ENCODE measurements at regions not wholly inside any gene's neighbourhood (a gene's known extent, or its start where the extent isn't known, plus 50 kb on each side); places are given as distances from the start of the nearest gene placed in this dataset.

DNA sequence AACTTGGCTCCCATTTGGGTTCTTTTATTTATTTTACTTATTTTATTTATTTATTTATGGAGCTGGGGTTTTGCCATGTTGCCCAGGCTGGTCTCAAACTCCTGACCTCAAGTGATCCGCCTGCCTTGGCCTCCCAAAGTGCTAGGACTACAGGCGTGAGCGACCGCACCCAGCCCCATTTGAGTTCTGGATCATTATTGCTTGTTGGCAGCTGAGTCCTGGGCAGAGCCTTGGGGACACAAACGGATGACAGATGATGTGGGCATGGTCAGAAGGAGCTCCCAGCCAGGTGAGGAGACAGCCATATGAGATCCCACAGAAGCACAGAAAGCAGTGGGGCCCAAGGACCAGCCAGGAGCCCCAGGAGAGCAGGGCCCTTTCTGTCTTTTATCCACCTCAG lies 254.0 kb downstream of the MATN1 start:
- H3K27ac ChIP-seq (ENCODE audit: insufficient read depth, low read length, poor library complexity, severe bottlenecking): no peak overlapping the region
- no peaks in the 10 kb centered on the region for H3K27me3 ChIP-seq (replicated peaks; ENCODE audit: control insufficient read depth, insufficient read depth, low read length, poor library complexity, severe bottlenecking)
- no peaks in the 10 kb centered on the region for H3K4me1 ChIP-seq (ENCODE audit: control insufficient read depth, insufficient read depth, low read length, poor library complexity, severe bottlenecking)
- no peaks in the 10 kb centered on the region for H3K9me3 ChIP-seq (ENCODE audit: control insufficient read depth, low read length)
- H3K4me3 ChIP-seq (ENCODE audit: insufficient read depth, low read depth, low read length, poor library complexity, severe bottlenecking): no peak overlapping the region
- no peak for DNase-seq
- no peaks in the 10 kb centered on the region for H3K36me3 ChIP-seq (ENCODE audit: control insufficient read depth, insufficient read depth, low read length)

- Histone ChIP-seq H3K27ac (ENCODE audit: insufficient read depth, low read length, poor library complexity, severe bottlenecking) (no peak overlapping the region), H3K27me3 (replicated peaks; ENCODE audit: control insufficient read depth, insufficient read depth, low read length, poor library complexity, severe bottlenecking) (no peaks in the 10 kb centered on the region), H3K4me1 (ENCODE audit: control insufficient read depth, insufficient read depth, low read length, poor library complexity, severe bottlenecking) (no peaks in the 10 kb centered on the region), H3K4me3 (ENCODE audit: insufficient read depth, low read depth, low read length, poor library complexity, severe bottlenecking) (no peak overlapping the region), H3K36me3 (ENCODE audit: control insufficient read depth, insufficient read depth, low read length) (no peaks in the 10 kb centered on the region), H3K9me3 (ENCODE audit: control insufficient read depth, low read length) (no peaks in the 10 kb centered on the region)
- DNase-seq: no peak
These were observed 256.3 kb downstream of the MATN1 start for GRCh38 chr1:30467101-30467500.

DNA sequence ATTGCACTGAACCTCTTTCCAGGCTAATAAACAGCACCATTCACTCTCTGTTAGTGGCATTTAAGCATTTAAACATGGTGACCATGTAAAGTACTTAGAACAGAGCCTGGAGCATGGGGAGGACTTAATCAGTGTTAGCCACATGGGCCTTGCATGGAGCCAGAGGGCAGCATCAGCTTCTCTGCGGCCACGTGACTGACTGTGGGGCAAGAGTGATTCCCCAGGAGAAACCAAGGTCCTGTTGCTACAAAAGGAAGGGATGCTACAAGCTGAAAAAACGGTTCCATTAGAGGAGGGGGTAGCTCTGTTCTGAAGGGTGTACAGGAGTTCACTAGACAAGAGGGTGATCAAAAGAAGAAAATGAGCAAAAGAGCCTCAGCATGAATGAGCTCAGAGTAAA lies 256.8 kb downstream of the MATN1 start:
- no peaks in the 10 kb centered on the region for H3K36me3 ChIP-seq (ENCODE audit: control insufficient read depth, insufficient read depth, low read length)
- H3K27me3 ChIP-seq (replicated peaks; ENCODE audit: control insufficient read depth, insufficient read depth, low read length, poor library complexity, severe bottlenecking): no peaks in the 10 kb centered on the region
- no peak for DNase-seq

GRCh38 chr1:30466026-30466425 lies 257.4 kb downstream of the MATN1 start:
- no peaks in the 10 kb centered on the region for H3K9me3 ChIP-seq (ENCODE audit: control insufficient read depth, low read length)
- H3K27ac ChIP-seq (ENCODE audit: insufficient read depth, low read length, poor library complexity, severe bottlenecking): no peak overlapping the region
- no peaks in the 10 kb centered on the region for H3K4me1 ChIP-seq (ENCODE audit: control insufficient read depth, insufficient read depth, low read length, poor library complexity, severe bottlenecking)
- no peak overlapping the region for H3K4me3 ChIP-seq (ENCODE audit: insufficient read depth, low read depth, low read length, poor library complexity, severe bottlenecking)
- no peak for DNase-seq
- H3K36me3 ChIP-seq (ENCODE audit: control insufficient read depth, insufficient read depth, low read length): no peaks in the 10 kb centered on the region
- H3K27me3 ChIP-seq (replicated peaks; ENCODE audit: control insufficient read depth, insufficient read depth, low read length, poor library complexity, severe bottlenecking): no peaks in the 10 kb centered on the region

More for the DNA sequence above, 256.8 kb downstream of the MATN1 start:
- no peak overlapping the region for H3K27ac ChIP-seq (ENCODE audit: insufficient read depth, low read length, poor library complexity, severe bottlenecking)
- H3K4me1 ChIP-seq (ENCODE audit: control insufficient read depth, insufficient read depth, low read length, poor library complexity, severe bottlenecking): no peaks in the 10 kb centered on the region
- no peak overlapping the region for H3K4me3 ChIP-seq (ENCODE audit: insufficient read depth, low read depth, low read length, poor library complexity, severe bottlenecking)
- H3K9me3 ChIP-seq (ENCODE audit: control insufficient read depth, low read length): no peaks in the 10 kb centered on the region

- H3K27me3 ChIP-seq (replicated peaks; ENCODE audit: control insufficient read depth, insufficient read depth, low read length, poor library complexity, severe bottlenecking): no peaks in the 10 kb centered on the region
- DNase-seq: no peak
- H3K27ac ChIP-seq (ENCODE audit: insufficient read depth, low read length, poor library complexity, severe bottlenecking): no peak overlapping the region
- H3K9me3 ChIP-seq (ENCODE audit: control insufficient read depth, low read length): no peaks in the 10 kb centered on the region
- no peaks in the 10 kb centered on the region for H3K4me1 ChIP-seq (ENCODE audit: control insufficient read depth, insufficient read depth, low read length, poor library complexity, severe bottlenecking)
- H3K4me3 ChIP-seq (ENCODE audit: insufficient read depth, low read depth, low read length, poor library complexity, severe bottlenecking): no peak overlapping the region
- H3K36me3 ChIP-seq (ENCODE audit: control insufficient read depth, insufficient read depth, low read length): no peaks in the 10 kb centered on the region
These were observed 258.3 kb downstream of the MATN1 start for GRCh38 chr1:30465096-30465495.

DNA sequence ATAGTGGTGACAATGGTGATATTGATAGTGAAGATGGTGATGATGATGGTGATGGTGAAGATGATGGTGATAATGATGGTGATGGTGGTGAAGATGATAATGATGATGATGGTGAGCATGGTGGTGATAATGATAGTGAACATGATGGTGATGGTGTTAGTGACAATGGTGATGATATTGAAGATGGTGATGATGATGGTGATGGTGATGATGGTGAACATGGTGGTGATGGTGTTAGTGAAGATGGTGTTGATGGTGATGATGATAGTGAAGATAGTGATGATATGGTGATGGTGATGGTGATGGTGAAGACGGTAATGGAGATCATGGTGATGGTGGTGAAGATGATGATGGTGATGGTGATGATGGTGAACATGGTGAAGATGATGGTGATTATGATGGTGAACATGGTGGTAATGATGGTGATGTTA lies 259.2 kb downstream of the MATN1 start:
- no peak for DNase-seq
- Histone ChIP-seq H3K9me3 (ENCODE audit: control insufficient read depth, low read length) (no peaks in the 10 kb centered on the region), H3K27ac (ENCODE audit: insufficient read depth, low read length, poor library complexity, severe bottlenecking) (no peak overlapping the region), H3K4me1 (ENCODE audit: control insufficient read depth, insufficient read depth, low read length, poor library complexity, severe bottlenecking) (no peaks in the 10 kb centered on the region), H3K27me3 (replicated peaks; ENCODE audit: control insufficient read depth, insufficient read depth, low read length, poor library complexity, severe bottlenecking) (no peaks in the 10 kb centered on the region), H3K36me3 (ENCODE audit: control insufficient read depth, insufficient read depth, low read length) (no peaks in the 10 kb centered on the region), H3K4me3 (ENCODE audit: insufficient read depth, low read depth, low read length, poor library complexity, severe bottlenecking) (no peak overlapping the region)

DNA sequence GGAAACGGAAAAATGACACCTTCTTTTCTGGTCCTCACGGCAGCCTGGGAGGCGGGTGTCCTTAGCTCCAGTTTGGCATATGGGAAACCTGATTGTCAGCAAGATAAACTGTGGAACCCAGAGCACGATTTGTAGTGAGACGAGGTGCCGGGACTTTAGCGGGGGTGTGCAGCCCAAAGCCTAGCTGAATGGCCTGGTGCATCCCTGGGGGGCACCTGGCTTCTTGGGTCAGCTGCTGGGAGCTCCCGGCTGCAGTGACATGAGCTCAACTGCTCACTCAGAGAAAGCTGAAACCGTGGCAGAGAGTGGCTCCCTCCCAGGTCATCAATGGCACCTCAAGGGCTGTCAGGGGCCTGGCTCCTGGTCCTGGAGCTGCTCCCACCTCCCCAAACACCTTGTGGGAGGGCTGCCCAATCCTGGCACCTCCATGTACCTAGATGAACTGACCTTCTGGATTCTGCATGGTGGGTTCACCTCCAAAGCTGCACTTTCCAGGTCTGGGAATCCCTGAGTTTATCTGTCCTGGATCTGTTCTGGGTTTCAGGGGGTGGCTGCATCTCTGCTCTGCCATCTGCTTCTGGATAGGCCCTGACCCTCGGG lies 260.5 kb downstream of the MATN1 start:
- no peaks in the 10 kb centered on the region for H3K27me3 ChIP-seq (replicated peaks; ENCODE audit: control insufficient read depth, insufficient read depth, low read length, poor library complexity, severe bottlenecking)
- H3K4me3 ChIP-seq (ENCODE audit: insufficient read depth, low read depth, low read length, poor library complexity, severe bottlenecking): no peak overlapping the region
- no peaks in the 10 kb centered on the region for H3K4me1 ChIP-seq (ENCODE audit: control insufficient read depth, insufficient read depth, low read length, poor library complexity, severe bottlenecking)
- H3K27ac ChIP-seq (ENCODE audit: insufficient read depth, low read length, poor library complexity, severe bottlenecking): no peak overlapping the region
- no peak for DNase-seq
- no peaks in the 10 kb centered on the region for H3K36me3 ChIP-seq (ENCODE audit: control insufficient read depth, insufficient read depth, low read length)
- H3K9me3 ChIP-seq (ENCODE audit: control insufficient read depth, low read length): no peaks in the 10 kb centered on the region

DNA sequence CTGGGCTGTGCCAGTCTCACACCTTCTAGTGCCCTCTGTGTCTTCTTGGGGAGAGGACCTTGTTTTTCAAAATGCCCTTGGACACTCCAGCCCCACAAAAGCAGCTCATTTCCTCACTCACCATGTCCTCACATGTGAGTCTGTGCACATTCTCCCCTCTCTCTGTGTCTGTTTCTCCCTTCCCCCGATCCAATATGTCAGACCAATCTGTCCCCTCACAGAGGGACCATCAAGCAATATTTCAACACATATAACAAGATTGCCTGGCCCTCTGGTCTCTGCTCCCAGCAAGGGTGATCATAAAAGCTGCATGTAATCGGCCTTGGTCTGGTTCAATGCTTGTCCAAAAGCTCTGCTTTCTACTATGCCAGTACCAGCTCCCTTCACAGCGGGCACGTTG lies 261.2 kb downstream of the MATN1 start:
- no peaks in the 10 kb centered on the region for H3K9me3 ChIP-seq (ENCODE audit: control insufficient read depth, low read length)
- DNase-seq: no peak
- no peak overlapping the region for H3K27ac ChIP-seq (ENCODE audit: insufficient read depth, low read length, poor library complexity, severe bottlenecking)
- no peaks in the 10 kb centered on the region for H3K4me1 ChIP-seq (ENCODE audit: control insufficient read depth, insufficient read depth, low read length, poor library complexity, severe bottlenecking)
- no peak overlapping the region for H3K4me3 ChIP-seq (ENCODE audit: insufficient read depth, low read depth, low read length, poor library complexity, severe bottlenecking)
- H3K36me3 ChIP-seq (ENCODE audit: control insufficient read depth, insufficient read depth, low read length): no peaks in the 10 kb centered on the region
- no peaks in the 10 kb centered on the region for H3K27me3 ChIP-seq (replicated peaks; ENCODE audit: control insufficient read depth, insufficient read depth, low read length, poor library complexity, severe bottlenecking)

DNA sequence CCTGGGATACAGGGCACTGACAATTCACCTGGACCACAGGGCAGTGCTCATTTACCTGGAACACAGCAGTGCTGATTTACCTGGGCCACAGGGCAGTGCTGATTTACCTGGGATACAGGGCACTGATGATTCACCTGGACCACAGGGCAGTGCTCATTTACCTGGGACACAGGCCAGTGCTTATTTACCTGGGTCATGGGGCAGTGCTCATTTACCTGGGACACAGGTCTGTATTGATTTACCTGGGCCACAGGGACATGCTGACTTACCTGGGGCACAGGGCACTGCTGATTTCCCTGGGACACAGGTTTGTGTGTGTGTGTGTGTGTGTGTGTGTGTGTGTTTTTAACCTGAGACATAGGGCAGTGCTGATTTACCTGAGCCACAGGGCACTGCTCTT lies 261.7 kb downstream of the MATN1 start:
- Histone ChIP-seq H3K27me3 (replicated peaks; ENCODE audit: control insufficient read depth, insufficient read depth, low read length, poor library complexity, severe bottlenecking) (no peaks in the 10 kb centered on the region), H3K36me3 (ENCODE audit: control insufficient read depth, insufficient read depth, low read length) (no peaks in the 10 kb centered on the region), H3K27ac (ENCODE audit: insufficient read depth, low read length, poor library complexity, severe bottlenecking) (no peak overlapping the region), H3K9me3 (ENCODE audit: control insufficient read depth, low read length) (no peaks in the 10 kb centered on the region), H3K4me1 (ENCODE audit: control insufficient read depth, insufficient read depth, low read length, poor library complexity, severe bottlenecking) (no peaks in the 10 kb centered on the region), H3K4me3 (ENCODE audit: insufficient read depth, low read depth, low read length, poor library complexity, severe bottlenecking) (no peak overlapping the region)
- no peak for DNase-seq

DNA sequence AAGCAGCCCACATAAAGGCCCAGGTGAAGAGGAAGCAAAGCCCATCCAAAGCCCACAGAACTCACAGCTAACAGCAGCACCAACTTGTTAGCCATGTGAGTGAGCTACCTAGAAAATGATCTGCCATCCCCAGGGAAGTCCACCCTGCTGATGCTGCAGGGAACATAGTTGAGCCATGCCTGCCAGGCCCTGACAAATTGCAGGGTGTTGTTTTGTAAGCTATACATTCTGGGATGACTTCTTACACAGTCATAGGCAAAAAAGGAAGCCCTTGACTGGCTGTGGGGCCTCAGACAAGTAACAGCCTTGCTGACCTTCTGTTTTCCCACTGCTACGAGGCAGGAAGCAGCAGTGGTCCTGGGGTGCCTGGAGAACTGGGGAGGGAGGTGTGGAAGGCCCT lies 262.7 kb downstream of the MATN1 start:
- Histone ChIP-seq H3K27me3 (replicated peaks; ENCODE audit: control insufficient read depth, insufficient read depth, low read length, poor library complexity, severe bottlenecking) (no peaks in the 10 kb centered on the region), H3K4me1 (ENCODE audit: control insufficient read depth, insufficient read depth, low read length, poor library complexity, severe bottlenecking) (no peaks in the 10 kb centered on the region), H3K9me3 (ENCODE audit: control insufficient read depth, low read length) (no peaks in the 10 kb centered on the region), H3K36me3 (ENCODE audit: control insufficient read depth, insufficient read depth, low read length) (no peaks in the 10 kb centered on the region), H3K4me3 (ENCODE audit: insufficient read depth, low read depth, low read length, poor library complexity, severe bottlenecking) (no peak overlapping the region), H3K27ac (ENCODE audit: insufficient read depth, low read length, poor library complexity, severe bottlenecking) (no peak overlapping the region)
- DNase-seq: no peak
